Endothelial cell (in vitro differentiated cells): ENCODE measurements at regions not wholly inside any gene's neighbourhood (a gene's known extent, or its start where the extent isn't known, plus 50 kb on each side); places are given as distances from the start of the nearest gene placed in this dataset.

Experiments used
- DNase-seq: peaks from one replicate; pipeline ENCODE4 v3.0.0; 2021; ENCODE audit warnings: low spot score
- H3K27ac Mint-ChIP-seq: one replicate; pipeline ENCODE4 v1.8.0; 2021; ENCODE audit warnings: mixed read lengths, inconsistent platforms; ENCODE audit not compliant: unreplicated experiment
- H3K27me3 Mint-ChIP-seq: one replicate; pipeline ENCODE4 v1.8.0; 2021; ENCODE audit warnings: mild to moderate bottlenecking, moderate library complexity, mixed read lengths, inconsistent platforms; ENCODE audit not compliant: unreplicated experiment
- H3K36me3 Mint-ChIP-seq: one replicate; pipeline ENCODE4 v1.8.0; 2021; ENCODE audit warnings: mild to moderate bottlenecking, low read depth, mixed read lengths, inconsistent platforms; ENCODE audit not compliant: unreplicated experiment
- H3K4me1 Mint-ChIP-seq: one replicate; pipeline ENCODE4 v1.8.0; 2021; ENCODE audit warnings: mild to moderate bottlenecking, mixed read lengths, inconsistent platforms; ENCODE audit not compliant: unreplicated experiment
- H3K4me3 Mint-ChIP-seq: one replicate; pipeline ENCODE4 v1.8.0; 2021; ENCODE audit warnings: mild to moderate bottlenecking, mixed read lengths, inconsistent platforms; ENCODE audit not compliant: unreplicated experiment
- H3K9me3 Mint-ChIP-seq: one replicate; pipeline ENCODE4 v1.8.0; 2021; ENCODE audit warnings: mixed read lengths, inconsistent platforms; ENCODE audit not compliant: unreplicated experiment
- TF ChIP-seq, protein P1 (sequence below): fragments of 200-600 bp; sonication (generic); IDR thresholded peaks from one replicate; pipeline ENCODE4 v1.5.0; 2021; ENCODE audit warnings: antibody characterized with exemption; ENCODE audit not compliant: unreplicated experiment

DNA sequence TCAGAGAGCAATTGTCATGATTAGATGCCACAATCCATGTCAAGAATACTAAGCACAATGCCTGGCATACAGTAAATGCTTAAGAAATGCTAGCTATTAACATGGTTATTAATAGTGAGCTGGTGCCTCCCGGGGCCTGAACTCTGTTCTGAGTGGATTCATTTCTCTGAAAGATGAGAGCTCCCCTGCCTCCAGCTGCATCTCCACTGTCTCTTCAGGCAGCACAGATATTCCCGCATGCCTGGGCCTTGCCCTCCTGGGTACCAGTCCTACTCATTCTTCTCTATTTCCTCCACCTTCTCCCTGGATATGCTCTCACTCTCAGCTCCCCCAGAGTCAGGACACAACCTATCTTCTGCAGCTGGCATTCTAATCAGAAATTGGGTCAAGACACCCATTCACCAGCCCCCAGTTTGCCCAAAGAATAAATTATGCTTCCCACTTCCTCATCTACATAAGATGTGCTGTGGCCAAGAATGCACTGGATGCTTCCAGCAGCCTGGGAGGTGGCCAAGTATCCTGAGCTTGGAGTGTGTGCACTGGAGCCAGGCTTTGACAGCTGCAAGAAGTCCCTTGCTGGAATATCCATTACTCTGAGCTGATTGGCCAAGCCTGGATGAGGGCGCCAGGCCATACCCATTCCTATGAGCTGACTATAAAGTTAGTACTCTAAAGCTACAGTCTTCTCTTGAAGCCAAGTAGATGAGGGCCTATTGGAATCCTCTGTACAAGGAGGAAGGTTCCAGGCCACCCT lies 669.0 kb downstream of the ACTL7B start:
- H3K4me1 Mint-ChIP-seq = no peaks in the 10 kb centered on the region

DNA sequence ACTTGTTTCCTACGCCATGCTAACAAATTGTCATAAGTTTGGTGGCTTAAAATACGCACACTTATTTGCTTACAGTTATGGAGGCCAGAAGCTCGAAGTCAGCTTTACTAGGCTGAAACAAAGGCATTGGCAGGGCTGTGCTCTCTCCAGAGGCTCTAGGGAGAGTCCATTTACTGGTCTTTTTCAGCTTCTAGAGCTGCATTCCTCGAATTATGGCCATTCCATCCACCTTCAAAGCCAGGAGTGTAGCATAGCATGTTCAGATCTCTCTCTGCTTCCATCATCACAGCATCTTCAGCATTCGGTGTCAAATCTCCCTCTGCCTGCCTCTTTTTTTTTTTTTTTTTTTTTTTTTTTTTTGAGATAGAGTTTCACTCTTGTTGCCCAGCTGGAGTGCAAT lies 670.2 kb downstream of the ACTL7B start:
- H3K36me3 Mint-ChIP-seq = no peaks in the 10 kb centered on the region
- no peaks in the 10 kb centered on the region for H3K9me3 Mint-ChIP-seq
- peaks cover 2% of the 10 kb centered on the region for H3K27me3 Mint-ChIP-seq
- H3K4me1 Mint-ChIP-seq = no peaks in the 10 kb centered on the region
- H3K27ac Mint-ChIP-seq = no peak overlapping the region
- TF ChIP-seq, protein P1, sequence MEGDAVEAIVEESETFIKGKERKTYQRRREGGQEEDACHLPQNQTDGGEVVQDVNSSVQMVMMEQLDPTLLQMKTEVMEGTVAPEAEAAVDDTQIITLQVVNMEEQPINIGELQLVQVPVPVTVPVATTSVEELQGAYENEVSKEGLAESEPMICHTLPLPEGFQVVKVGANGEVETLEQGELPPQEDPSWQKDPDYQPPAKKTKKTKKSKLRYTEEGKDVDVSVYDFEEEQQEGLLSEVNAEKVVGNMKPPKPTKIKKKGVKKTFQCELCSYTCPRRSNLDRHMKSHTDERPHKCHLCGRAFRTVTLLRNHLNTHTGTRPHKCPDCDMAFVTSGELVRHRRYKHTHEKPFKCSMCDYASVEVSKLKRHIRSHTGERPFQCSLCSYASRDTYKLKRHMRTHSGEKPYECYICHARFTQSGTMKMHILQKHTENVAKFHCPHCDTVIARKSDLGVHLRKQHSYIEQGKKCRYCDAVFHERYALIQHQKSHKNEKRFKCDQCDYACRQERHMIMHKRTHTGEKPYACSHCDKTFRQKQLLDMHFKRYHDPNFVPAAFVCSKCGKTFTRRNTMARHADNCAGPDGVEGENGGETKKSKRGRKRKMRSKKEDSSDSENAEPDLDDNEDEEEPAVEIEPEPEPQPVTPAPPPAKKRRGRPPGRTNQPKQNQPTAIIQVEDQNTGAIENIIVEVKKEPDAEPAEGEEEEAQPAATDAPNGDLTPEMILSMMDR = no peak
- H3K4me3 Mint-ChIP-seq = no peak overlapping the region
- DNase-seq = no peak

More for the DNA sequence above, 669.0 kb downstream of the ACTL7B start:
- H3K36me3 Mint-ChIP-seq = no peaks in the 10 kb centered on the region
- no peak overlapping the region for H3K27ac Mint-ChIP-seq
- peaks cover 2% of the 10 kb centered on the region for H3K27me3 Mint-ChIP-seq
- DNase-seq = no peak
- no peaks in the 10 kb centered on the region for H3K9me3 Mint-ChIP-seq
- TF ChIP-seq, protein P1 = no peak
- H3K4me3 Mint-ChIP-seq = no peak overlapping the region

DNA sequence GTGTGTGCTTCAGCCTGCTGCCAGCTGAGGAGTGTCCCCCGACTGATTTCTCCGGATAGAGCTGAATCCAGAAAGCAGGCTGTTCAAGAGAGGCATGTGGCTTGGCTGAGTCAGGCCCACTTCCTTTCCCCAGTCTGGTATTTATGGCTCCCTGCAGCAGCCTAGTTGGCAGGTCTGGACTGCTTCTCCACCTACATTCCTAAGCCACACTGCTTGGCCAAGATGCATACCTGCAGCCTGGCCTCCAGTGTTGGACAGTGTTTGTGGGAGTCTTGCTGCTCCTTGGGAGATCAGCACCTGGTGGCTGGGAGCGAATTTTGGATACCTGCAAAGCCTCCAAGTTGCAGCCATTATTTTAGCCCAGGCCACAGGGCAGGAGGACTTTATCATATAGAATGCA lies 670.8 kb downstream of the ACTL7B start:
- Mint-ChIP-seq H3K27me3 (peaks cover 2% of the 10 kb centered on the region), H3K27ac (no peak overlapping the region), H3K4me1 (no peaks in the 10 kb centered on the region), H3K9me3 (no peaks in the 10 kb centered on the region), H3K4me3 (no peak overlapping the region), H3K36me3 (no peaks in the 10 kb centered on the region)
- DNase-seq = no peak
- TF ChIP-seq, protein P1 = no peak

DNA sequence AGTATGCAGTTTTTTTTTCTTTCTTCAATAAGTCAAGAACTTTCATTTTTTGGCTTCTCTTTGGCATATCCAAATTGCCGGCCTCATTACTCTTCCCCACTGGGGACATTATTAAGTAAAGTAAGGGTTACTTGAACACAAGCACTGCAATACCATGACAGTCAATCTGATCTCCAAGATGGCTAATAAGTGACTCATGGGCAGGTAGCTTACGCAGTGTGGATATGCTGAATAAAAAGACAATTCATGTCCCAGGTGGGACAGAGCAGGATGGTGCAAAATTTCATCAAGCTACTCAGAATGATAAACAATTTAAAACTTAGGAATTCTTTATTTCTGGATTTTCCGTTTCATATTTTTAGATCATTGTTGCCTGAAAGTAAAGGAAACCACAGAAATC lies 671.8 kb downstream of the ACTL7B start:
- no peak overlapping the region for H3K27ac Mint-ChIP-seq
- no peak for DNase-seq
- no peak overlapping the region for H3K4me3 Mint-ChIP-seq
- no peaks in the 10 kb centered on the region for H3K4me1 Mint-ChIP-seq
- TF ChIP-seq, protein P1 = no peak
- H3K36me3 Mint-ChIP-seq = no peaks in the 10 kb centered on the region
- no peaks in the 10 kb centered on the region for H3K9me3 Mint-ChIP-seq
- H3K27me3 Mint-ChIP-seq = peaks cover 2% of the 10 kb centered on the region

DNA sequence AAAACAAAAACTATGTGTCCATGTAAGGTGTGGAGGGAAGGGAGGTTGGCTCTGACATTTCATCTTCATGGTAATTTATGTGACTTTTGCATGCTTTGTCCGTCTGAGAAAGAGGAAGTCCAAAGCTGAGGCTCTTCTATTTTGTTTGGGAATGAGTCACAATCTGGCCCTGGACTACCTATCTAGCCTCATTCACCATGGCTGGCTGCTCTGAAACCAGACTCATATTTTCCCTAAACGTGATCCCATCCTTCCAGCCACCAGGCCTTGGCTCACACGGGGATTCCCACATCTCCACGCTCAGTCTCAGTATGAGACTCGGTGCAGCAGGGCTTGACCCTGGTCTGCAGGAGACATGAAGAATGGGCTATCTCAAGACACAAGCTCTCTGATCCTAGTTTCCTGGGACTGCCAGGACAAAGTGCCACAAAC lies 672.8 kb downstream of the ACTL7B start:
- H3K27ac Mint-ChIP-seq = no peak overlapping the region
- H3K27me3 Mint-ChIP-seq = no peaks in the 10 kb centered on the region
- TF ChIP-seq, protein P1 = no peak
- no peaks in the 10 kb centered on the region for H3K36me3 Mint-ChIP-seq
- H3K4me1 Mint-ChIP-seq = no peaks in the 10 kb centered on the region
- no peaks in the 10 kb centered on the region for H3K9me3 Mint-ChIP-seq
- no peak for DNase-seq
- no peak overlapping the region for H3K4me3 Mint-ChIP-seq
